Endodermal cell (in vitro differentiated cells): ENCODE measurements at regions not wholly inside any gene's neighbourhood (a gene's known extent, or its start where the extent isn't known, plus 50 kb on each side); places are given as distances from the start of the nearest gene placed in this dataset.

ENCODE experiments used
- DNase-seq: peaks from one replicate; pipeline ENCODE4 v3.0.0-alpha.2; 2017
- H3K27ac ChIP-seq: 2 replicates; pipeline ENCODE4 v1.5.1; 2013; ENCODE audit warnings: mild to moderate bottlenecking, low read depth, low read length, moderate library complexity
- H3K27me3 ChIP-seq: 2 replicates; pipeline ENCODE4 v1.6.1; 2013; ENCODE audit warnings: mild to moderate bottlenecking, low read length, moderate library complexity; ENCODE audit not compliant: insufficient read depth, control insufficient read depth, poor library complexity, severe bottlenecking
- H3K36me3 ChIP-seq: 2 replicates; pipeline ENCODE4 v1.7.0; 2013; ENCODE audit warnings: mild to moderate bottlenecking, low read length, moderate library complexity; ENCODE audit not compliant: control insufficient read depth, insufficient read depth
- H3K4me1 ChIP-seq: one replicate; pipeline ENCODE4 v1.7.0; 2013; ENCODE audit warnings: low read length; ENCODE audit not compliant: control insufficient read depth, insufficient read depth
- H3K4me3 ChIP-seq: 2 replicates; pipeline ENCODE4 v1.5.1; 2013; ENCODE audit warnings: mild to moderate bottlenecking, low read length, moderate library complexity
- H3K9ac ChIP-seq: 2 replicates; pipeline ENCODE4 v1.6.1; 2013; ENCODE audit warnings: mild to moderate bottlenecking, low read length, moderate library complexity; ENCODE audit not compliant: poor library complexity, severe bottlenecking; ENCODE audit errors: extremely low read depth
- H3K9me3 ChIP-seq: 2 replicates; pipeline ENCODE4 v1.6.1; 2013; ENCODE audit warnings: mild to moderate bottlenecking, low read length, moderate library complexity; ENCODE audit not compliant: control insufficient read depth
- H3K27ac Mint-ChIP-seq: 2 replicates; pipeline ENCODE4 v1.8.0; 2020; ENCODE audit warnings: mixed read lengths
- H3K27me3 Mint-ChIP-seq: 2 replicates; pipeline ENCODE4 v1.8.0; 2021; ENCODE audit warnings: mild to moderate bottlenecking, mixed read lengths; ENCODE audit not compliant: insufficient read depth
- H3K36me3 Mint-ChIP-seq: 2 replicates; pipeline ENCODE4 v1.8.0; 2020; ENCODE audit warnings: low read depth, mixed read lengths
- H3K4me1 Mint-ChIP-seq: 2 replicates; pipeline ENCODE4 v1.8.0; 2020; ENCODE audit warnings: mixed read lengths
- H3K4me3 Mint-ChIP-seq: 2 replicates; pipeline ENCODE4 v1.8.0; 2020; ENCODE audit warnings: mild to moderate bottlenecking, moderate library complexity, mixed read lengths
- H3K9me3 Mint-ChIP-seq: 2 replicates; pipeline ENCODE4 v1.8.0; 2020; ENCODE audit warnings: mild to moderate bottlenecking, mixed read lengths
- CTCF ChIP-seq: fragments of 200-600 bp; sonication (generic); conservative IDR thresholded peaks from 2 replicates; pipeline ENCODE4 v1.5.0; 2021; ENCODE audit warnings: antibody characterized with exemption, mild to moderate bottlenecking
- WGBS, 2 experiments: methylation state at CpG; one replicate each; pipeline versions ENCODE4 v1.1.5 to v1.1.7; 2013; ENCODE audit warnings: missing lambda C conversion rate in 2 of 2, mixed read lengths in 1 of 2; ENCODE audit not compliant: insufficient coverage in 1 of 2, insufficient read length in 1 of 2; 5-methylcytosine and 5-hydroxymethylcytosine counted together

DNA sequence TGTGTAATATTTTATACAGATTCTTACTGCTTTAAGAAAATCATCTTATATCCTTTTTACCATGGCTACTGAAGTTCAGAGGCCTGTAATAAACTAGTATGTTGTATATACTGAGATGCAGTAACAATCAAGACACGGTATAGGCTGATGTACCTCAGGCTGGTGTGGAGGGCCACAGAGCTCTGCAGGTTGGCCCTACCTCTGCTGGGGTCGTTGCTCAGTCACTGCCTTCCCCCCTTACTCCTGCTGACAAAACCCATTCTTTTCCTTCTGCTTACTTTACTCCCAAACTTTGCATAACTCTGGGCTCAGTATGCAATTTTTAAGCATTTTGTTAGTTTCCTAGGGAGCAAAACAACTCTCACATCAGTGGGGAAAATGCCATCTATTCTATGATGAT lies 200.1 kb upstream of the FOXP2 start:
- no peak for DNase-seq
- H3K9ac ChIP-seq, result no peak overlapping the region
- H3K4me3 ChIP-seq, result no peak overlapping the region
- Mint-ChIP-seq H3K4me3 (no peak overlapping the region), H3K36me3 (peaks cover under 1% of the 10 kb centered on the region), H3K4me1 (peaks cover 34% of the 10 kb centered on the region), H3K27me3 (no peaks in the 10 kb centered on the region), H3K27ac (no peak overlapping the region), H3K9me3 (no peaks in the 10 kb centered on the region)
- 22 to 34% methylated on average over 1 to 2 of the region's 2 CpGs for WGBS, 2 experiments
- TF ChIP-seq CTCF, result no peak
- no peaks in the 10 kb centered on the region for H3K9me3 ChIP-seq
- H3K27me3 ChIP-seq, result no peaks in the 10 kb centered on the region
- H3K4me1 ChIP-seq, result no peaks in the 10 kb centered on the region
- no peaks in the 10 kb centered on the region for H3K36me3 ChIP-seq
- H3K27ac ChIP-seq, result no peak overlapping the region

- no peak for DNase-seq
- 86 to 88% methylated on average over 1 of the region's 1 CpG for WGBS, 2 experiments
- H3K4me3 ChIP-seq, result no peak overlapping the region
- Mint-ChIP-seq H3K4me3 (no peak overlapping the region), H3K4me1 (peaks cover 34% of the 10 kb centered on the region), H3K36me3 (peaks cover 13% of the 10 kb centered on the region), H3K9me3 (peaks cover 6% of the 10 kb centered on the region), H3K27ac (no peak overlapping the region), H3K27me3 (no peaks in the 10 kb centered on the region)
- H3K27me3 ChIP-seq, result no peaks in the 10 kb centered on the region
- H3K4me1 ChIP-seq, result no peaks in the 10 kb centered on the region
- H3K9ac ChIP-seq, result no peak overlapping the region
- no peaks in the 10 kb centered on the region for H3K36me3 ChIP-seq
- no peak overlapping the region for H3K27ac ChIP-seq
- no peak for TF ChIP-seq CTCF
- no peaks in the 10 kb centered on the region for H3K9me3 ChIP-seq
Measured at GRCh38 chr7:114212721-114213429, 201.7 kb upstream of the FOXP2 start.

- no peaks in the 10 kb centered on the region for H3K27me3 Mint-ChIP-seq
- Histone ChIP-seq H3K27me3 (no peaks in the 10 kb centered on the region), H3K9ac (no peak overlapping the region), H3K4me1 (no peaks in the 10 kb centered on the region), H3K36me3 (no peaks in the 10 kb centered on the region), H3K9me3 (no peaks in the 10 kb centered on the region), H3K27ac (no peak overlapping the region), H3K4me3 (no peak overlapping the region)
- WGBS, 2 experiments, result 88% methylated on average over 1 of the region's 1 CpG; no CpG with 5 or more reads in 1 of the 2 experiments
- peaks cover 29% of the 10 kb centered on the region for H3K4me1 Mint-ChIP-seq
- no peak overlapping the region for H3K4me3 Mint-ChIP-seq
- H3K27ac Mint-ChIP-seq, result no peak overlapping the region
- H3K36me3 Mint-ChIP-seq, result peaks cover 13% of the 10 kb centered on the region
- TF ChIP-seq CTCF, result peak; percentile 63
- DNase-seq, result peak; percentile 55
- peaks cover 6% of the 10 kb centered on the region for H3K9me3 Mint-ChIP-seq
Measured at GRCh38 chr7:114209968-114210367, 204.6 kb upstream of the FOXP2 start.
